Transverse colon (tissue), 4 donors: ENCODE measurements at regions not wholly inside any gene's neighbourhood (a gene's known extent, or its start where the extent isn't known, plus 50 kb on each side); places are given as distances from the start of the nearest gene placed in this dataset.

Source experiments
- CTCF ChIP-seq, 5 experiments: fragments of 200-600 bp in 3 of 5; fragments of 450-650 bp in 2 of 5; sonication (generic) in 3 of 5; IDR thresholded peaks; 1 replicate in 2 of 5; 2 replicates in 3 of 5; pipeline ENCODE4 v1.5.1; 2016 to 2017; ENCODE audit warnings: antibody characterized with exemption in 5 of 5, inconsistent platforms in 3 of 5, mild to moderate bottlenecking in 2 of 5, moderate library complexity in 1 of 5
- EP300 ChIP-seq: sonication (generic); formaldehyde crosslinking; IDR thresholded peaks from one replicate; pipeline ENCODE4 v1.6.1; 2017; ENCODE audit warnings: antibody characterized with exemption, low read depth
- POLR2A ChIP-seq: fragments of 450-650 bp; IDR thresholded peaks from one replicate; pipeline ENCODE4 v1.6.1; 2016; ENCODE audit warnings: antibody characterized with exemption, mild to moderate bottlenecking, moderate library complexity
- POLR2AphosphoS5 ChIP-seq, 3 donors: sonication (generic); formaldehyde crosslinking; IDR thresholded peaks; one replicate each; pipeline ENCODE4 v1.6.1; 2016; ENCODE audit warnings: antibody characterized with exemption in 3 of 3

- TF ChIP-seq CTCF (IDR thresholded peaks at IDR 0.05) (no peak), POLR2A (no peak), POLR2AphosphoS5 (IDR thresholded peaks at IDR 0.05) (no peak), EP300 (no peak)
Measured at GRCh38 chr3:44031387-44032380, 210.0 kb upstream of the TOPAZ1 start.
